Activated CD8-positive, alpha-beta memory T cell treated with anti-CD3 and anti-CD28 coated beads for 24 hours (primary cell): ENCODE measurements at regions not wholly inside any gene's neighbourhood (a gene's known extent, or its start where the extent isn't known, plus 50 kb on each side); places are given as distances from the start of the nearest gene placed in this dataset.

Experiments
- DNase-seq: peaks from one replicate; pipeline ENCODE4 v3.0.0-alpha.2; 2020

GRCh38 chr2:14313341-14313740, 319.2 kb upstream of the LRATD1 start:
- no peak for DNase-seq

- DNase-seq = no peak
These were observed 315.9 kb upstream of the LRATD1 start for GRCh38 chr2:14316594-14316993.

- no peak for DNase-seq
These were observed 311.2 kb upstream of the LRATD1 start for GRCh38 chr2:14321357-14321756.

GRCh38 chr2:14322306-14322705, 310.2 kb upstream of the LRATD1 start:
- DNase-seq = no peak

GRCh38 chr2:14324308-14324707, 308.2 kb upstream of the LRATD1 start:
- DNase-seq = no peak

DNA sequence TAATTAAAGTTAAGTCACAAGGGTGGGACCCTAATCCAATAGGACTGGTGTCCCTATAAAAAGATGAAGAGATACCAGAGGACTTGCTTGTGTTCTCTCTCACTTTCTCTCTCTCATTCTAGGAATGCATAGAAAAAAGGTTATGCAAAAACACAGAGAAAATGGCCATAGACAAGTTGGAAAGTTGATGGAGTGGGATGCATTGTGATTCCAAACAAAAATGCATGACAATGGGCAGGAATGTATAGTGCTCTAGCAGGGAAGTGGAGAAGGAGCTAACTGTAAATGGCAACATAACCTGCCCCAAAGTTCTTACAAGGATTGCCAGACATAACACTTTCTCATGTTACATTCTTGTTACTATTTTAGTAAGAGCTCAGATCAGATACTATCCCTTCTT, 301.6 kb upstream of the LRATD1 start:
- DNase-seq = no peak

GRCh38 chr2:14336759-14337382, 295.6 kb upstream of the LRATD1 start:
- no peak for DNase-seq

GRCh38 chr2:14340703-14341102, 291.8 kb upstream of the LRATD1 start:
- DNase-seq = no peak

DNA sequence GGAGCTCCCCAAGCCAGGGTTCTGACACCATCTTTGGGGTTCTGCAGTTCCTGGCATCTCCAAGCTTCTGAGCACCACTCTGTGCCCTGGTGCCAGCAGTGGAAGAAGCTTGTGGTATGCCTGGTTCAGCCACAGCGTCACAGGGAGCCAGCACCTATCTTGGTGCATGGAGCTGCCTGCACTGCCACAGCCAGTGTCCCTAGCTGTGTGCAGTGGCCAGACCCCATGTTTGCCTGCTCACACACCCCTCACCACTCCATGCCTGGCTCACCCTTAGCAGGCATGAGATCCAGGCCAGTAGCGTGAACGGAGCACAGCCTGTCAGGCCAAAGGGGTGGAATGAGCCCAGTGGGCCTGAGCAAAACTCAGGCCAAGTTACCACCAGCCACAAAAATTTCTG, 290.2 kb upstream of the LRATD1 start:
- DNase-seq = no peak

DNA sequence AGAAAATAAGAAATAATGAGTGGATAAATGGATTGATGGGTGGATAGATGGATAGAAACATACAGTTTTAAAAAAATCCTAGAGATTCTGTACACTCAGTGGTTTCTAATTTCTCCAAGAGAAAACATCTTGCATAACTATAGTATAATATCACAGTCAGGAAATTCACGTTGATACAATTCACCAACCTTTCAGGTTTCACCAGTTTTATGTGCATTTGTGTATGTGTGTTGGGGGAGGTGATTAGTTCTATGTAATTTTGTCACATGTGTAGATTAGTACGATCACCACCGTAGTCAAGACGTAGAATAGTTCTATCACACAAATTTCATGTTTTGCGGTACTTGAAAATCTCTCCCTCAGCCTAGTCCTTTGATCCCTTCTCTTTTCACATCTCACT, 288.2 kb upstream of the LRATD1 start:
- DNase-seq = no peak

DNA sequence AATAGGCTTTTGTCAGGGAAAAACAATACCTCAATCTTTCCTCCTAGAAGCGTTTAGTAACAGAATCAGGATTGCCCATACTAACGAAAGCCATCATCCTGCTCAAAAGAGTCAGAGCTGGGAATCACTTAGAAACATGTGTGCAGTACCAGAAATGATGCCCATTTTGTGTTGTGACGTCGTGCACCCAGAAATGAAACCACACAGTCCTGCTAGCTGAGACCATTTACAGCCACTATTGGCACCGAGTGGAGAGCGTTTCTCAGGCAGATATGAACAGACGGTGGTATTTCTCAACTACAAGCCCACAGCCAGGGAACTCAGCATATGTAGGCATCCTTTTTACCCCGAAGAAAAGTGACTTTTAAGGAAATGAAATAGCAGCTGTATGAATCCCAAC, 284.3 kb upstream of the LRATD1 start:
- no peak for DNase-seq

DNA sequence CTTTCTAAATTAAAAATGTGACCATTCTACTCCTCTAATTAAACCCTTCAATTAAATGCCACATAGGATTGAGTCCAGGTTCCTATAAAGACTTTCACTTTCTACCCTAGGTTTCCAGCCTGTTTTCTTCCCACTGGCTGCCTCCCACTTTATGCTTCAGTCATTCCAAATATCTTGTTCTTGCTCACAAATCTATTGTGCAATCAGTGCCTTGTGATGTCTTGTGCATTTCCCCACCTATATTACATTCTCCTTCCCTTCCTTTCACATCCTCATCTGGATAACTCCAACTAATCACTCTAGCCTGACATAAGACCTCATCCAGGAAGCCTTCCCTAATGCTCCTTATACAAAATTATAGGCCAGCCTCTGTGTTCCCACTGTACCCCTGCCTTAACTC, 281.7 kb upstream of the LRATD1 start:
- no peak for DNase-seq

DNA sequence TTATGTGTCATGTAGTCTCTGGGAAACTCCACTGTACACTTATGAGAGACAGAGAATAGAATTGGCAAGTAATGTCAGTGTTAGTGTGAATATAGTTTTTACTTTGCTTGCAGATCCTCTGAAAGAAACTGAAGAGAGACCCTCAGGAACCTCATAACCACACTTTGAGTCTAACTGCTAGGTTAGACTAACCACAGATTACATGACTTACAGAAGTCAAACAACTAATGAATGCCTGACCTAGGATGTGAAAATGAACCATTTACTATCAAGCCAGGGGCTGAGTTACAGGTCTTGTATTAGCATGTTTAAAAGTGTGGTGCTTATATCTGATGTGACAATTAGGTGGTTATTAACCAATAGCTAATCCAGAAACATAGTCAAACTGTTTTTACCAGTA, 280.4 kb upstream of the LRATD1 start:
- DNase-seq = no peak

DNA sequence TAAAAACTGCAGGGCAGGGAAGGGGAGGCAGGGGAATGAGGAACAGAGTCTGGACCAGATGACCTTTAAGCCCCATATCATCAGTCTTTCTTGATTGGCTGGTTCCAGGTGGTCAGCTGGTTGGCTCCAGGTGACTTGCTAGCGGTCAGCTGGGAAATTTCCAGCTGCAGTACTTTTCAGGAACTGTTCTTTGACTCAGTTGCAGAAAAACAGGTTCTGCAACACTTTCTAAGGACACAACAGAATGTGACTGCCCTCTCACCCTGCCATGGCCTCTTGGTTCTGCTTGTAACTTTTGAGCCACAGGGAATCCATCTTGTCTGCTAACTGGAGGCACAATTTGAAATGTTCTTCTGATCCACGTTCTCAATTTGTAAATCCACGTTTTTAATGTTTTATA, 278.3 kb upstream of the LRATD1 start:
- DNase-seq = no peak

- DNase-seq = no peak
These were observed 277.4 kb upstream of the LRATD1 start for GRCh38 chr2:14355102-14355501.

DNA sequence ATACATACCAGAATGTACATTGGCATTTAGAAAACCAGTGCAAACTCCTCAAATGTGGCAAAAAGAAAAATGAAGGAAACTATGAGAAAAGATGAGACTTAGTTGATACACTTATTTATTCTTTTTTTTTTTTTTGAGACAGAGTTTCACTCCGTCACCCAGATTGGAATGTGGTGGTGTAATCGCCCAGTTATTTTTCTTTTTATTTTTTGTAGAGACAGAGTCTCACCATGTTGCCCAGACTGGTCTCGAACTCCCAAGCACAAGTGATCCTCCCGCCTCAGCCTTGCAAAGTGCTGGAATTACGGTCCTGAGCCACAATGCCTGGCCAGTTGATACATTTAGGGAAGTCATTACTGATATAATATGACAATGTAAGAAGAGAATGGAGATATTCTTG, 274.2 kb upstream of the LRATD1 start:
- no peak for DNase-seq

- no peak for DNase-seq
These were observed 273.7 kb upstream of the LRATD1 start for GRCh38 chr2:14358774-14359173.

- no peak for DNase-seq
These were observed 269.4 kb upstream of the LRATD1 start for GRCh38 chr2:14363137-14363536.

- no peak for DNase-seq
These were observed 268.5 kb upstream of the LRATD1 start for GRCh38 chr2:14363976-14364375.

GRCh38 chr2:14364471-14364870, 268.0 kb upstream of the LRATD1 start:
- no peak for DNase-seq

- no peak for DNase-seq
These were observed 247.5 kb upstream of the LRATD1 start for GRCh38 chr2:14385043-14385442.

- no peak for DNase-seq
These were observed 245.2 kb upstream of the LRATD1 start for GRCh38 chr2:14387332-14387731.

DNA sequence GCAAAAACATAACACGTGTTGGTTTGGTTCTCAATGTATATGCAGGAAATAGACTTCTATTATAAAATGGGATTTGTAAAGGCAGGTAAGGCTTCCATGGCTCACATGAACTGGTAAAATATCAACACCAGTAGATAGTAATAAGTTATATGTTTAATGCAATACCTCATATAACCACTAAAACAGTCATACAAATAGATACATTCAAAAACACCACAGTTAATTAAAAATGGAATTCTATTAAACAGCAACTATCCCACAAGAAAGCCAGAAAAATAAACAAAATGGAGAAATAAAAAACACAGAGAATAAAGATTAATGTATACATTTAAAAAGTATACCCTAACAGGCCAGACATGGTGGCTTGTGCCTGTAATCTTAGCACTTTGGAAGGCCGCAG, 243.8 kb upstream of the LRATD1 start:
- DNase-seq = no peak

GRCh38 chr2:14396533-14397083, 235.9 kb upstream of the LRATD1 start:
- DNase-seq = no peak

DNA sequence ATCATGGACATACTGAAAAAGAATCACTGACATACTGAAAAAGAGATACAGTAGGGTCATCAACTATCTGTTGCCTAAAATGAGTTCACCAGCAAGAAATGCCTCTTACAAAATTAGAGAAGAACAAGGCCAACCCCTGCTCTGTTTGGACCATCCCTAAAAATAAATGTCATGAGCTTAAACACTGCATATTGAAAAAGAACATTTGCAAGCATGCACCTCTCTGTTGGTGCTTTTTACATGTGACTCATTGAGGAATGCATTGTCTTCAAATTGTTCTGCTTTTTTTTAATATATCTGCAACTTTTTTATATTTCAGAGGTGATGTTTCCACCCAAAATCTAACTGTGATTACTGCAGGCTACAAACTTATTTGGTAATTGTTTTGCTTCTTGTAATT, 233.9 kb upstream of the LRATD1 start:
- no peak for DNase-seq
